D721Med (cell line): ENCODE measurements at regions not wholly inside any gene's neighbourhood (a gene's known extent, or its start where the extent isn't known, plus 50 kb on each side); places are given as distances from the start of the nearest gene placed in this dataset.

Experiments used
- DNase-seq: peaks from one replicate; pipeline ENCODE4 v3.0.0; 2011; ENCODE audit warnings: low spot score; ENCODE audit not compliant: insufficient read length
- FAIRE-seq: peaks from 2 replicates; lab custom pipeline; 2011; peaks lifted over from hg19 to GRCh38; lab: Jason Lieb, UNC
- CTCF ChIP-seq: IDR thresholded peaks from 2 replicates; pipeline ENCODE4 v1.5.1; 2012; ENCODE audit warnings: mild to moderate bottlenecking, control low read depth; ENCODE audit not compliant: insufficient read depth; ENCODE audit errors: missing control alignments

- no peak for TF ChIP-seq CTCF
- DNase-seq (no peak), FAIRE-seq (no peak)
These were observed 62.4 kb upstream of the SKOR2 start for GRCh38 chr18:47313901-47314300.

GRCh38 chr18:47311585-47311984, 60.1 kb upstream of the SKOR2 start:
- DNase-seq, result no peak
- TF ChIP-seq CTCF, result no peak
- FAIRE-seq, result no peak
